Neural progenitor cell (in vitro differentiated cells): ENCODE measurements at regions not wholly inside any gene's neighbourhood (a gene's known extent, or its start where the extent isn't known, plus 50 kb on each side); places are given as distances from the start of the nearest gene placed in this dataset.

Experiments used
- EZH2 ChIP-seq: fragments of 200-600 bp; sonication (generic); IDR thresholded peaks from 2 replicates; pipeline ENCODE4 v1.6.1; 2017; ENCODE audit warnings: antibody characterized with exemption, mild to moderate bottlenecking, moderate library complexity
- TF ChIP-seq, protein P1 (sequence below): fragments of 200-600 bp; sonication (generic); IDR thresholded peaks from 2 replicates; pipeline ENCODE4 v1.5.1; 2017; ENCODE audit warnings: antibody characterized with exemption, mild to moderate bottlenecking

DNA sequence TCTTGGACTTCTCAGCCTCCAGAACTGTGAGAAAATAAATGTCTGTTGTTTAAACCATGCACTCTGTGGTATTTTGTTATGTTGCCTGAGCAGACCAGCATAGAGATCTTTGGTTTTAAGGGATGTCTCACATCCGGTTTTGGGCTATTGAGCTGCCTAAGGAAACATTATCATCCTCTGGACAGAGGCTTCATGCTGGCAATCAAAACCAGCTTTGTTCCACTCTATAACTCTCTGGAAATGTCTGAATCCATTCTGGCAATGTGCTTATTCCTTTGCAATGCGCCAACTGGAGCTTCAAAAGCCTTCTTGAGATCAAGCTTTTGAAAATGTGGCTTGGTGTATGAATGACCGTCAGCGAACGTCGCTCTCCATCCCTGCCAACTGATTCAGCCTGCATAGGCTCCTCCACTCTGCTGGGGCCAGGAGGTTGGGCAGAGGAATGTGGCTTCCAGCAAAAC is 183.6 kb upstream of the MGAT5 start:
- TF ChIP-seq, protein P1, sequence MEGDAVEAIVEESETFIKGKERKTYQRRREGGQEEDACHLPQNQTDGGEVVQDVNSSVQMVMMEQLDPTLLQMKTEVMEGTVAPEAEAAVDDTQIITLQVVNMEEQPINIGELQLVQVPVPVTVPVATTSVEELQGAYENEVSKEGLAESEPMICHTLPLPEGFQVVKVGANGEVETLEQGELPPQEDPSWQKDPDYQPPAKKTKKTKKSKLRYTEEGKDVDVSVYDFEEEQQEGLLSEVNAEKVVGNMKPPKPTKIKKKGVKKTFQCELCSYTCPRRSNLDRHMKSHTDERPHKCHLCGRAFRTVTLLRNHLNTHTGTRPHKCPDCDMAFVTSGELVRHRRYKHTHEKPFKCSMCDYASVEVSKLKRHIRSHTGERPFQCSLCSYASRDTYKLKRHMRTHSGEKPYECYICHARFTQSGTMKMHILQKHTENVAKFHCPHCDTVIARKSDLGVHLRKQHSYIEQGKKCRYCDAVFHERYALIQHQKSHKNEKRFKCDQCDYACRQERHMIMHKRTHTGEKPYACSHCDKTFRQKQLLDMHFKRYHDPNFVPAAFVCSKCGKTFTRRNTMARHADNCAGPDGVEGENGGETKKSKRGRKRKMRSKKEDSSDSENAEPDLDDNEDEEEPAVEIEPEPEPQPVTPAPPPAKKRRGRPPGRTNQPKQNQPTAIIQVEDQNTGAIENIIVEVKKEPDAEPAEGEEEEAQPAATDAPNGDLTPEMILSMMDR = no peak
- no peak for TF ChIP-seq EZH2
